GM19372 (cell line): ENCODE measurements at regions not wholly inside any gene's neighbourhood (a gene's known extent, or its start where the extent isn't known, plus 50 kb on each side); places are given as distances from the start of the nearest gene placed in this dataset.
"Not testable (repeated sequence)": the region's sequence is repeated elsewhere in the genome, so short reads cannot be mapped to it uniquely, and the experiment has no call there.

Experiments used
- ATAC-seq: cut with Tn5 transposase; IDR thresholded peaks from one replicate; pipeline ENCODE4 v1.9.1; 2021; ENCODE audit warnings: mild to moderate bottlenecking, low read depth, moderate library complexity; ENCODE audit not compliant: unreplicated experiment

DNA sequence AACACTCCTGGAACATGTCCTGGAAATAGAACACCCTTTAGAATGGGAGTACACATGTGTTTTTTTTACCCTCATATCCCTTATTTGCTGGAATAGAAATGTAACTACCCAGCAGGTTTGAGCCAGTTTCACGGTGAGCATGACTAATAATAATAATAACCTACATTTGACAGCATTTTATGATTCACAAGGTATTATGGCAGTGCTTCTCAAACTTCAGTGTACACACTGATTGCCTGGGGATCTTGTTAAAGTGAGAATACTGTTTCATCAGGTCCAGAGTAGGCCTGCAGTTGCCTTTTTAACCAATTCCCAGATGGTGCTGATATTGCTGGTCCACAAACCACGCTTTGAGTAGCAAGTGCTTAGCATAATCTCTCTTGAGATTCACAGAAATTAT is 63.9 kb downstream of the NFKBIZ start:
- ATAC-seq, result no peak

GRCh38 chr3:101917761-101918160 is 68.4 kb downstream of the NFKBIZ start:
- not testable (repeated sequence) for ATAC-seq

DNA sequence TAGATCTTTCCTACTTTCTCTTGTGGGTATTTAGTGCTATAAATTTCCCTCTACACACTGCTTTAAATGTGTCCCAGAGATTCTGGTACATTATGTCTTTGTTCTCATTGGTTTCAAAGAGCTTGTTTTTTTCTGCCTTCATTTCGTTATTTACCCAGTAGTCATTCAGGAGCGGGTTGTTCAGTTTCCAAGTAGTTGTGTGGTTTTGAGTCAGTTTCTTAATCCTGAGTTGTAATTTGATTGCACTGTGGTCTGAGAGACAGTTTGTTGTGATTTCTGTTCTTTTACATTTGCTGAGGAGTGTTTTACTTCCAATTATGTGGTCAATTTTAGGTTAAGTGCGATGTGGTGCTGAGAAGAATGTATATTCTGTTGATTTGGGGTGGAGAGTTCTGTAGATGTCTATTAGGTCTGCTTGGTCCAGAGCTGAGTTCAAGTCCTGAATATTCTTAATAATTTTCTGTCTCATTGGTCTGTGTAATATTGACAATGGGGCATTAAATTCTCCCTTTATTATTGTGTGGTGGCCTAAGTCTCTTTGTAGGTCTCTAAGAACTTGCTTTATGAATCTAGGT is 72.9 kb downstream of the NFKBIZ start:
- not testable (repeated sequence) for ATAC-seq

DNA sequence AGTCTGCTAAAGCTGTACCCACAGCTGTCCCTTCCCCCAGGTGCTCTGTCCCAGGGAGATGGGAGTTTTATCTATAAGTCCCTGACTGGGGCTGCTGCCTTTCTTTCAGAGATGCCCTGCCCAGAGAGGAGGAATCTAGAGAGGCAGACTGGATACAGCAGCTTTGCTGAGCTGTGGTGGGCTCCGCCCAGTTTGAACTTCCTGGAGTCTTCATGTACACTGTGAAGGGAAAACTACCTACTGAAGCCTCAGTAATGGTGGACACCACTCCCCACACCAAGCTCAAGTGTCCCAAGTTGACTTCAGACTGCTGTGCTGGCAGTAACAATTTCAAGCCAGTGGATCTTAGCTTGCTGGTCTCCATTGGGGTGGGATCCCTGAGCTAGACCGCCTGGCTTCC is 75.3 kb downstream of the NFKBIZ start:
- not testable (repeated sequence) for ATAC-seq

- ATAC-seq, result not testable (repeated sequence)
These were observed 75.8 kb downstream of the NFKBIZ start for GRCh38 chr3:101925124-101925523.

DNA sequence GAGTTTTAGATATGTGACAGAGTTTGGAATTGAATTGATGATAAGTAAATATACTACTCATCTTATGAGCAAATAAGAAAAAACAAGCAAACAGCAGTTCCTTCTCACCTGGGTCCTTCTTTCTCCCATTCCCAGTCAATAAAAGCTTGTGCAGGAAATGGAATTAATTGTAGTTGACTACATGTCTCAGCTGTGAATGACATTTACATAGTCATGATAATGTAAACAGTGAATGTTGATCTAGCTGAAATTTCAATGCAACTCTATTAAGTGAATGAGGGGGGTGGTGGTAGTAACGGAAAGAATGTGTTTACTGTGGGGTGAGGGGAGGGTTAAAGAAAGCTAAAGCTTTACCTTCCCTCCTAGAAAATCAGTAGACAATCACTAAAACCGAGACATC is 76.2 kb downstream of the NFKBIZ start:
- ATAC-seq, result no peak

DNA sequence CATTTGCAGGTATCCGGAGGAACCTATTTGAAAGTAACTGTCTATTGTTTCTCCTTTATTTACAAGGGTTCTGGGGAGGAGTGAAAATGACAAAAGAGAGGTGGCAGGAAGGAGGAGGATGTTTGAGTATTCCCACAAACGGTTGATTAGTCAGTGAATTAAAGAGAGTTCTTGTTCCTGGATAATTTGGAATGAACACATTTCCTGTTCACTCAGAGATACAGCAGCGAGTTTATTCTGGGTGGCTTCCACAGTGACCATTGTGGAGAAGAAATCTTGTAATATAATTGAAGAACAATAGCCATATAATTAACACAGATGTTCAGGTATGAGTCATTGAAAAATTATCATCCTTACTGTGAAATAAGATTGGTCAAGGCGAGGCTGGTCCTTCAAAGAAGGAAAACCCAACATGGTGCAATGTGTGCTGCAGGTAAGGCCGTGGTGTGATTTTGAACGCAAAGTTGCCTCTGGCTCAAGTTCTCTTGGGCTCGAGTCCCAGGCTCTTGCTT is 77.3 kb downstream of the NFKBIZ start:
- ATAC-seq, result no peak

GRCh38 chr3:101928890-101929289 is 79.6 kb downstream of the NFKBIZ start:
- no peak for ATAC-seq

DNA sequence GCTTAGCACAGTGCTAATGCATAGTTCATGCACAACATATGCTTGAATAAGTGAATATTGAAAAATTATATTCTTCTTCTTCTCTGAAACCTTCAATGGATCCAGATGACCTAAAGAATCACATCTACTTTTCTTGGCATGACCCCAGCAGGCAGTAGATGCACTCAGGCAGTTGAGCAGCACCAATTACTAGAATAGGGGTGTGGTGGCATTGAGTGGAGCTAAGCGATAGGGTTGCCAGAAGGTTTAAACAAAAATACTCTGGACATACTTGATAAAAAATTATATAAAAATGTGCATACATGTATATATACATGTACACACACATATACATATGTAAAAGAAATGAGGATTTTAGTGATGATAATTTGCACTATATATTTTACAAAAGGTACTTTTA is 81.8 kb downstream of the NFKBIZ start:
- ATAC-seq, result no peak

- no peak for ATAC-seq
These were observed 83.2 kb downstream of the NFKBIZ start for GRCh38 chr3:101932326-101933068.

DNA sequence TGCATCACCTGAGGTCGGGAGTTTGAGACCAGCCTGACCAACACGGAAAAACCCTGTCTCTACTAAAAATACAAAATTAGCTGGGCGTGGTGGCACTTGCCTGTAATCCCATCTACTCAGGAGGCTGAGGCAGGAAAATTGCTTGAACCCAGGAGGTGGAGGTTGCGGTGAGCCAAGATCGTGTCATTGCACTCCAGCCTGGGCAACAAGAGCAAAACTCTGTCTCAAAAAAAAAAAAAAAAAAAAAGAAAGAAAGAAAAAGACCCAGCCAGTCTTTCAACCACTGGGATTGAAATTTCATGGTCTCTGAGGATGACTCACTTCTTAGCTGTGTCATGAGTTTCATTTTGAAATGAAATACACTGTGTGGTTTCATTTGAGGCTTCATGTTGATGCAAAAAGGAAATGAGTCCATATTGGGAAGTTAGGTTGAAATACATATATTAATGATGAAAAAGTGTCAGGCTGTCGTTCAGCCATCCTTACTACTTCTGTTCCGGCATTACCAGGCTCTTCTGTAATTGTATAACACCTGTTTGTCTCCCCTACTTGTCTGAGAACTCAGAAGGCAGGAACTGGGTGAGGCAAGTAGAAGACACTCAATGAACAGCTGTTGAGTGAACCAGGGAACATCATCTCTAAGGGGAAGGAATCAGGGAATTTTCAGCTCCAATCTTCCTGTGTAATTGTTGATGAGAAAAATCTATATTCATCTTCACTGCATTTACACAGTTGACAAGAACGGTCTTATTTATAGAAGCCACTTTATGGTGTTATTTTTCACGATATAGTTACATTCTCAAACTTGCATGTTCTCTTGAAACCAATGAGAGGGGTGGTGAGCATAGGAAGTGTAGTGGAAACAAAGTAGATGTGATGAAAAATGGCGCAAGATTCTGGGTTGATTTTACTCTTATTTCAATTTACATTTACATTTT is 87.4 kb downstream of the NFKBIZ start:
- peak; percentile 79 for ATAC-seq

DNA sequence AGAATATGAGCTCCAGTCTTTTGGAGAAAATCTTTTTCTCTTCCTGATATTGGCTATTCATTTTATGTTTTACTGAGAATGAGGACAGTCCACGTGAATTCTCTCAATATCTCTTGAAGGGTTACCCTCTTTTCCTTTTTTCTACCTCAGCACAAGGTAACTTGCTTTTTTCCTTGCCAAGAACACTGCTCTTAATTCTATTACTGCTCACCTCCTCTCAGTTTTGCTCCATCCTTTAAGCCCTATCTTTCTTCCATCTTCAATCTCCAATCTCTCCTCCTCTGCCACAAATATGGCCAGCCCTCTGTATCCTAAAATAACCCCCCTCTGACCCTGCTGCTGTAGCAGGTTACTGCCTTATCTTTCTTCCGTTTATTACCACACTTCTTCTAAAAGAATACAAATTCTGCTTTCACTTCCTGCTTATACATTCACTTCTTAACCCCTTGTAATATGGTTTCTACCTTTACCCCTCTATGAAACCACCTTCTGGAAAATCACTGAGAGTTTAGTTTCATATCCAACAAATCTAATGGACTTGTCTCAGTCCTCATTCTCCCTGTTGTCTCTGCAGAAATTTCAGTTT is 89.0 kb downstream of the NFKBIZ start:
- ATAC-seq, result peak; percentile 42

GRCh38 chr3:101939361-101940049 is 90.2 kb downstream of the NFKBIZ start:
- ATAC-seq, result no peak

DNA sequence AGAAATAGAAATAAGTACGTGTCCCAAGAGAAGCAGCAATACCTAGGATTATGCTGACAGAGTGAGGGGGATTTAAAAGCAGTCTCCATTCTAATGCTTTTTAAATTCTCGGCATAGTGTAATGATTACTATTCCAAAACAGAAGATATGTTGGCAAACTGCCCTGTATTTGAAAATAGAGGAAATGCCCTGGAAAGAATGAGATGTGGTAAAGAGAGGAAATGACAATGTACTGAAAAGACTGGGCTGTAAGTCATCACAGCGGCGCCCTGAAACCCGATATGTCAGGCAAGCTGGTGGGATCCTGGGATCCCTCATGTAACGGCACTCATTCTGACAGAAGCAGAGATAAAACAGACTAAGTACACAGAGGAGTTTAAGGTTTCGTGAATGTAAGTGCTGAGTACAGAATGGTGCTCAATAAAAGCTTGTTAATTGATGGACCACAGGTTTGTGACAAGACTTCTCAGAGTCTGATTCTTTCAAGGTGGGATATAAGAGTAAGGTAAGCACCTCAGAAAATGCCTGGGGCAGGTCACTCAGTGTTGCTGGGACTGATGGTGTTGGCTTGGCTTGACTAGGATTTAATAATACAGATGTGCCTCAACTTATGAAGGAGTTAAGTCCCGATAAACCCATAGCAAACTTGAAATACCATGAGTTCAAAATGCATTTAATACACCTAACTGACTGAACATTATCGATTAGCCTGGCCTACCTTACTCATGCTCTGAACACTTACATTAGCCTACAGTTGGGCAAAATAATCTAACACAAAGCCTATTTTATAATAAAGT is 91.4 kb downstream of the NFKBIZ start:
- ATAC-seq, result no peak

GRCh38 chr3:101941318-101942040 is 92.2 kb downstream of the NFKBIZ start:
- ATAC-seq, result no peak

- no peak for ATAC-seq
These were observed 93.0 kb downstream of the NFKBIZ start for GRCh38 chr3:101942356-101942755.

- no peak for ATAC-seq
These were observed 93.7 kb downstream of the NFKBIZ start for GRCh38 chr3:101943029-101943428.

DNA sequence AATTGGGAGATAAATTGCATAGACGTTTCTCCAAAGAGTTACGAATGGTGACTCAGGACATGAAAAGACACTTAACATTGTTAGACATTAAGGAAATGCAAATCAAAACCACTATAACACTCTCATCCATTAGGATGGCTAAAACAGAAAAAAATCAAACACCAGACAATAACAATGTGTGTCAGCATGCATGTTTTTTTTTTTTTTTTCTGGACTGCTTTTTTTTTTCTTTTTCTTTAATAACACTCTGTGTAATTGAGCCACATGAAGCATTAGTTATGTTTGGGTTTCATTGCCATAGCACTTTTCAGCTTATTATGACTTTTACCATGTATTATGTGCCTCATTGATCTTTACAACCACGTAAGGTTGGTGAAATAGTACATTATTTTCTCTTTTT is 95.0 kb downstream of the NFKBIZ start:
- ATAC-seq, result no peak

- no peak for ATAC-seq
These were observed 96.7 kb downstream of the NFKBIZ start for GRCh38 chr3:101945980-101946379.
